Endodermal cell (in vitro differentiated cells): ENCODE measurements at regions not wholly inside any gene's neighbourhood (a gene's known extent, or its start where the extent isn't known, plus 50 kb on each side); places are given as distances from the start of the nearest gene placed in this dataset.

Experiments
- DNase-seq: peaks from one replicate; pipeline ENCODE4 v3.0.0-alpha.2; 2017
- H3K27ac ChIP-seq: 2 replicates; pipeline ENCODE4 v1.5.1; 2013; ENCODE audit warnings: mild to moderate bottlenecking, low read depth, low read length, moderate library complexity
- H3K27me3 ChIP-seq: 2 replicates; pipeline ENCODE4 v1.6.1; 2013; ENCODE audit warnings: mild to moderate bottlenecking, low read length, moderate library complexity; ENCODE audit not compliant: insufficient read depth, control insufficient read depth, poor library complexity, severe bottlenecking
- H3K36me3 ChIP-seq: 2 replicates; pipeline ENCODE4 v1.7.0; 2013; ENCODE audit warnings: mild to moderate bottlenecking, low read length, moderate library complexity; ENCODE audit not compliant: control insufficient read depth, insufficient read depth
- H3K4me1 ChIP-seq: one replicate; pipeline ENCODE4 v1.7.0; 2013; ENCODE audit warnings: low read length; ENCODE audit not compliant: control insufficient read depth, insufficient read depth
- H3K4me3 ChIP-seq: 2 replicates; pipeline ENCODE4 v1.5.1; 2013; ENCODE audit warnings: mild to moderate bottlenecking, low read length, moderate library complexity
- H3K9ac ChIP-seq: 2 replicates; pipeline ENCODE4 v1.6.1; 2013; ENCODE audit warnings: mild to moderate bottlenecking, low read length, moderate library complexity; ENCODE audit not compliant: poor library complexity, severe bottlenecking; ENCODE audit errors: extremely low read depth
- H3K9me3 ChIP-seq: 2 replicates; pipeline ENCODE4 v1.6.1; 2013; ENCODE audit warnings: mild to moderate bottlenecking, low read length, moderate library complexity; ENCODE audit not compliant: control insufficient read depth
- H3K27ac Mint-ChIP-seq: 2 replicates; pipeline ENCODE4 v1.8.0; 2020; ENCODE audit warnings: mixed read lengths
- H3K27me3 Mint-ChIP-seq: 2 replicates; pipeline ENCODE4 v1.8.0; 2021; ENCODE audit warnings: mild to moderate bottlenecking, mixed read lengths; ENCODE audit not compliant: insufficient read depth
- H3K36me3 Mint-ChIP-seq: 2 replicates; pipeline ENCODE4 v1.8.0; 2020; ENCODE audit warnings: low read depth, mixed read lengths
- H3K4me1 Mint-ChIP-seq: 2 replicates; pipeline ENCODE4 v1.8.0; 2020; ENCODE audit warnings: mixed read lengths
- H3K4me3 Mint-ChIP-seq: 2 replicates; pipeline ENCODE4 v1.8.0; 2020; ENCODE audit warnings: mild to moderate bottlenecking, moderate library complexity, mixed read lengths
- H3K9me3 Mint-ChIP-seq: 2 replicates; pipeline ENCODE4 v1.8.0; 2020; ENCODE audit warnings: mild to moderate bottlenecking, mixed read lengths
- WGBS, 2 experiments: methylation state at CpG; one replicate each; pipeline versions ENCODE4 v1.1.5 to v1.1.7; 2013; ENCODE audit warnings: missing lambda C conversion rate in 2 of 2, mixed read lengths in 1 of 2; ENCODE audit not compliant: insufficient coverage in 1 of 2, insufficient read length in 1 of 2; 5-methylcytosine and 5-hydroxymethylcytosine counted together
- TF ChIP-seq, protein P1 (sequence below): fragments of 200-600 bp; sonication (generic); conservative IDR thresholded peaks from 2 replicates; pipeline ENCODE4 v1.5.0; 2021; ENCODE audit warnings: antibody characterized with exemption, mild to moderate bottlenecking

DNA sequence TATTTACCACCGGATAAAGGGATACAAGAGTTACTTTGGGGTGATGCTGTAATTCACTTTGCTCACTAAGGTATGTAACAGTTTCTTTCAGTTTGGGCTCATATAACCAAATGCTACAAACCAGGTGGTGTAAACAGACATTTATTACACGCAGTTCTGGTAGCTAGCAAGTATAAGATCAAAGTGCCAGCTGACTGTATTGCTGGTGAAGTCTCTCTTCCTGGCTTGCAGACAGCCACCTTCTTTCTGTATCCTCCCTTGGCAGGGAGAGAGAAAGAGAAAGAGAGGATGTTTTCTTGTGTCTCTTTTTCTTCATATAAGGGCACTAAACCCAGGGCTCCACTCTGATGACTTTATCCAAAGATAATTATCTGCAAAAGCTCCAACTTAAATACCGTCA lies 552.5 kb upstream of the FTMT start:
- Mint-ChIP-seq H3K27ac (no peak overlapping the region), H3K4me3 (no peak overlapping the region), H3K27me3 (no peaks in the 10 kb centered on the region), H3K36me3 (no peaks in the 10 kb centered on the region), H3K4me1 (peaks cover 5% of the 10 kb centered on the region), H3K9me3 (no peaks in the 10 kb centered on the region)
- TF ChIP-seq, protein P1, sequence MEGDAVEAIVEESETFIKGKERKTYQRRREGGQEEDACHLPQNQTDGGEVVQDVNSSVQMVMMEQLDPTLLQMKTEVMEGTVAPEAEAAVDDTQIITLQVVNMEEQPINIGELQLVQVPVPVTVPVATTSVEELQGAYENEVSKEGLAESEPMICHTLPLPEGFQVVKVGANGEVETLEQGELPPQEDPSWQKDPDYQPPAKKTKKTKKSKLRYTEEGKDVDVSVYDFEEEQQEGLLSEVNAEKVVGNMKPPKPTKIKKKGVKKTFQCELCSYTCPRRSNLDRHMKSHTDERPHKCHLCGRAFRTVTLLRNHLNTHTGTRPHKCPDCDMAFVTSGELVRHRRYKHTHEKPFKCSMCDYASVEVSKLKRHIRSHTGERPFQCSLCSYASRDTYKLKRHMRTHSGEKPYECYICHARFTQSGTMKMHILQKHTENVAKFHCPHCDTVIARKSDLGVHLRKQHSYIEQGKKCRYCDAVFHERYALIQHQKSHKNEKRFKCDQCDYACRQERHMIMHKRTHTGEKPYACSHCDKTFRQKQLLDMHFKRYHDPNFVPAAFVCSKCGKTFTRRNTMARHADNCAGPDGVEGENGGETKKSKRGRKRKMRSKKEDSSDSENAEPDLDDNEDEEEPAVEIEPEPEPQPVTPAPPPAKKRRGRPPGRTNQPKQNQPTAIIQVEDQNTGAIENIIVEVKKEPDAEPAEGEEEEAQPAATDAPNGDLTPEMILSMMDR: no peak
- no peaks in the 10 kb centered on the region for H3K36me3 ChIP-seq
- no peaks in the 10 kb centered on the region for H3K9me3 ChIP-seq
- no peak for DNase-seq
- no peaks in the 10 kb centered on the region for H3K4me1 ChIP-seq
- H3K9ac ChIP-seq: no peak overlapping the region
- no peak overlapping the region for H3K27ac ChIP-seq
- 97 to 100% methylated on average over 1 to 3 of the region's 3 CpGs for WGBS, 2 experiments
- no peak overlapping the region for H3K4me3 ChIP-seq
- no peaks in the 10 kb centered on the region for H3K27me3 ChIP-seq

DNA sequence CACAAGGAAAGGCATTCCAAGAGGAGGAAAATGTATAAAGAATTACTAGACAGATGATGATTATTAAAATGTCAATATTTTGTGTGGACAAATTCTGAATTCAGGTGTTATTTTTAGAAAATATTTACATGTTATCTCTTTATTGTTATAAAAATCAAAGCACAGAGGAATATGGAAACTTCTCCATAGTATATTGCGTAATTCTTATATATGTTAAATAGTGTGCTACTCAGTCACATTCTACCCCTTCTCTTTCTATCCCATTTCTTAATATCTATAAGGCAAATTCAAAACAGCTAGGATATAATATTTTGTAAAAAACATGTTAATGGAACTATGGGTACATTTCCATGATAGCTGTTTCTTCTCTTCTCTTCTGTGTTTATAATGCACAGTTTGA lies 546.8 kb upstream of the FTMT start:
- H3K27ac Mint-ChIP-seq: no peak overlapping the region
- Histone ChIP-seq H3K4me3 (no peak overlapping the region), H3K4me1 (no peaks in the 10 kb centered on the region), H3K27me3 (no peaks in the 10 kb centered on the region), H3K27ac (no peak overlapping the region), H3K9me3 (no peaks in the 10 kb centered on the region), H3K36me3 (no peaks in the 10 kb centered on the region), H3K9ac (no peak overlapping the region)
- no peaks in the 10 kb centered on the region for H3K27me3 Mint-ChIP-seq
- no CpG with 5 or more reads among the region's 1 CpG for WGBS, 2 experiments
- H3K4me1 Mint-ChIP-seq: peaks cover 5% of the 10 kb centered on the region
- no peaks in the 10 kb centered on the region for H3K9me3 Mint-ChIP-seq
- no peak overlapping the region for H3K4me3 Mint-ChIP-seq
- no peak for DNase-seq
- no peaks in the 10 kb centered on the region for H3K36me3 Mint-ChIP-seq
- TF ChIP-seq, protein P1: no peak

DNA sequence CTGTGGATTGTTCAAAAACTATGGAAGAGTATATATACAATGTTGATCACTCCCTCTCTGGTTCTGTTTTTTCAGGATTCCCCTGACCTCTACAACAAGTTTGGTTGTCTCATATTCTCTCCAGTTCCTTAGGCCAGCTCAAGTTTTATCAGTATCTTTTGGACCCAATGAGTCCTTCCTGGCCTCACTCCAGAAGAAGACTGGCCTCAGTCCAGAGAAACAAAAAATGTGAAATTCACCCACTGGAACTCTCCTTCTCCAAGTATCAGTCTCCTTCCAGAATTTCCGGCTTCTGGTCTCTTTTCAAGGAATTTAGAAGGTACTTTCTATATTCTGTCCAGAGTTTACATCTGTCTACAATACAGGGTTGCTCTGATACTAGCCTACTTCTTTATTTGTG lies 537.8 kb upstream of the FTMT start:
- no peaks in the 10 kb centered on the region for H3K9me3 ChIP-seq
- DNase-seq: no peak
- Mint-ChIP-seq H3K4me3 (no peak overlapping the region), H3K36me3 (no peaks in the 10 kb centered on the region), H3K27me3 (peaks cover 22% of the 10 kb centered on the region), H3K27ac (no peak overlapping the region), H3K9me3 (peaks cover 5% of the 10 kb centered on the region), H3K4me1 (peaks cover 7% of the 10 kb centered on the region)
- H3K27me3 ChIP-seq: peaks cover 10% of the 10 kb centered on the region
- no peak overlapping the region for H3K27ac ChIP-seq
- TF ChIP-seq, protein P1: no peak
- H3K36me3 ChIP-seq: no peaks in the 10 kb centered on the region
- 89 to 100% methylated on average over 1 of the region's 1 CpG for WGBS, 2 experiments
- H3K4me1 ChIP-seq: no peaks in the 10 kb centered on the region
- no peak overlapping the region for H3K9ac ChIP-seq
- H3K4me3 ChIP-seq: no peak overlapping the region
